Right kidney (tissue), 1 donor: ENCODE measurements at regions not wholly inside any gene's neighbourhood (a gene's known extent, or its start where the extent isn't known, plus 50 kb on each side); places are given as distances from the start of the nearest gene placed in this dataset.

ENCODE experiments used
- DNase-seq: peaks from one replicate; pipeline ENCODE4 v3.0.0-alpha.2; 2016

GRCh38 chr7:91323626-91324158 is 59.5 kb downstream of the FZD1 start:
- DNase-seq = no peak

- no peak for DNase-seq
Measured at GRCh38 chr7:91324663-91325062, 60.4 kb downstream of the FZD1 start.

GRCh38 chr7:91325726-91326125 is 61.5 kb downstream of the FZD1 start:
- no peak for DNase-seq

GRCh38 chr7:91326516-91327199 is 62.4 kb downstream of the FZD1 start:
- no peak for DNase-seq

- no peak for DNase-seq
Measured at GRCh38 chr7:91327346-91327745, 63.1 kb downstream of the FZD1 start.

- no peak for DNase-seq
Measured at GRCh38 chr7:91329571-91329970, 65.3 kb downstream of the FZD1 start.

- DNase-seq = no peak
Measured at GRCh38 chr7:91330191-91330808, 66.1 kb downstream of the FZD1 start.

- DNase-seq = no peak
Measured at GRCh38 chr7:91330866-91331265, 66.6 kb downstream of the FZD1 start.

GRCh38 chr7:91336106-91336505 is 71.9 kb downstream of the FZD1 start:
- DNase-seq = no peak

GRCh38 chr7:91338226-91339020 is 74.2 kb downstream of the FZD1 start:
- no peak for DNase-seq

GRCh38 chr7:91342346-91342745 is 78.1 kb downstream of the FZD1 start:
- peak; percentile 34 for DNase-seq

GRCh38 chr7:91343420-91343960 is 79.3 kb downstream of the FZD1 start:
- peak; percentile 21 for DNase-seq

- peak; percentile 22 for DNase-seq
Measured at GRCh38 chr7:91343996-91344629, 79.9 kb downstream of the FZD1 start.

- no peak for DNase-seq
Measured at GRCh38 chr7:91344911-91345310, 80.7 kb downstream of the FZD1 start.

GRCh38 chr7:91345449-91345848 is 81.2 kb downstream of the FZD1 start:
- DNase-seq = no peak

- DNase-seq = no peak
Measured at GRCh38 chr7:91346426-91346825, 82.2 kb downstream of the FZD1 start.

- DNase-seq = peak; percentile 33
Measured at GRCh38 chr7:91347290-91347689, 83.1 kb downstream of the FZD1 start.

- no peak for DNase-seq
Measured at GRCh38 chr7:91348711-91349110, 84.5 kb downstream of the FZD1 start.

GRCh38 chr7:91351374-91351773 is 87.1 kb downstream of the FZD1 start:
- DNase-seq = no peak

GRCh38 chr7:91352091-91352490 is 87.9 kb downstream of the FZD1 start:
- DNase-seq = no peak

- DNase-seq = no peak
Measured at GRCh38 chr7:91353848-91354247, 89.6 kb downstream of the FZD1 start.

GRCh38 chr7:91355695-91356435 is 91.6 kb downstream of the FZD1 start:
- DNase-seq = no peak
